Sigmoid colon (tissue), 6 donors: ENCODE measurements at regions not wholly inside any gene's neighbourhood (a gene's known extent, or its start where the extent isn't known, plus 50 kb on each side); places are given as distances from the start of the nearest gene placed in this dataset.

ENCODE experiments used
- DNase-seq: peaks from one replicate; pipeline ENCODE4 v3.0.0-alpha.2; 2019
- H3K27ac ChIP-seq, 4 donors: fragments of 200-600 bp; sonication (generic); one replicate each; pipeline ENCODE4 v1.5.1; 2016 to 2019; ENCODE audit warnings: mild to moderate bottlenecking in 1 of 4
- H3K27me3 ChIP-seq, 3 donors: fragments of 200-600 bp; sonication (generic); one replicate each; pipeline ENCODE4 v1.5.1; 2019; ENCODE audit warnings: mild to moderate bottlenecking in 1 of 3
- H3K36me3 ChIP-seq, 4 donors: fragments of 200-600 bp; sonication (generic); one replicate each; pipeline ENCODE4 v1.5.1; 2016 to 2019
- H3K4me1 ChIP-seq, 4 donors: fragments of 200-600 bp; sonication (generic); one replicate each; pipeline ENCODE4 v1.5.1; 2017 to 2019
- H3K4me3 ChIP-seq, 4 donors: fragments of 200-600 bp; sonication (generic); one replicate each; pipeline ENCODE4 v1.5.1; 2017 to 2019; ENCODE audit warnings: mild to moderate bottlenecking in 2 of 4, moderate library complexity in 1 of 4
- H3K9me3 ChIP-seq, 4 donors: fragments of 200-600 bp in 3 of 4; sonication (generic) in 3 of 4; one replicate each; pipeline versions ENCODE4 v1.5.1 to v1.6.1; 2013 to 2019
- EP300 ChIP-seq, 4 donors: sonication (generic); formaldehyde crosslinking; IDR thresholded peaks; one replicate each; pipeline ENCODE4 v1.6.1; 2017; ENCODE audit warnings: antibody characterized with exemption in 4 of 4
- POLR2A ChIP-seq, 2 donors: fragments of 450-650 bp; IDR thresholded peaks; one replicate each; pipeline ENCODE4 v1.6.1; 2016; ENCODE audit warnings: antibody characterized with exemption in 2 of 2, mild to moderate bottlenecking in 2 of 2, moderate library complexity in 2 of 2
- POLR2AphosphoS5 ChIP-seq, 4 donors: sonication (generic); formaldehyde crosslinking; IDR thresholded peaks; one replicate each; pipeline ENCODE4 v1.6.1; 2017; ENCODE audit warnings: antibody characterized with exemption in 4 of 4
- WGBS, 2 donors: extraction: QIAGEN DNeasy Blood & Tissue Kit; methylation state at CpG; one replicate each; pipeline ENCODE4 v1.1.7; 2013; 5-methylcytosine and 5-hydroxymethylcytosine counted together
- intact Hi-C: fragments of 100-400 bp; cut with DNase I; formaldehyde crosslinking; loops from one replicate; pipeline ENCODE4 v1.15.1; 2023
- TF ChIP-seq, protein P1 (sequence below), 4 experiments: fragments of 450-650 bp in 3 of 4; fragments of 200-600 bp in 1 of 4; IDR thresholded peaks; one replicate each; pipeline ENCODE4 v1.5.1; 2016 to 2019; ENCODE audit warnings: antibody characterized with exemption in 4 of 4, mild to moderate bottlenecking in 3 of 4, moderate library complexity in 2 of 4
- donor health status: healthy with polysubstance abuse.
- donor health status: healthy.

DNA sequence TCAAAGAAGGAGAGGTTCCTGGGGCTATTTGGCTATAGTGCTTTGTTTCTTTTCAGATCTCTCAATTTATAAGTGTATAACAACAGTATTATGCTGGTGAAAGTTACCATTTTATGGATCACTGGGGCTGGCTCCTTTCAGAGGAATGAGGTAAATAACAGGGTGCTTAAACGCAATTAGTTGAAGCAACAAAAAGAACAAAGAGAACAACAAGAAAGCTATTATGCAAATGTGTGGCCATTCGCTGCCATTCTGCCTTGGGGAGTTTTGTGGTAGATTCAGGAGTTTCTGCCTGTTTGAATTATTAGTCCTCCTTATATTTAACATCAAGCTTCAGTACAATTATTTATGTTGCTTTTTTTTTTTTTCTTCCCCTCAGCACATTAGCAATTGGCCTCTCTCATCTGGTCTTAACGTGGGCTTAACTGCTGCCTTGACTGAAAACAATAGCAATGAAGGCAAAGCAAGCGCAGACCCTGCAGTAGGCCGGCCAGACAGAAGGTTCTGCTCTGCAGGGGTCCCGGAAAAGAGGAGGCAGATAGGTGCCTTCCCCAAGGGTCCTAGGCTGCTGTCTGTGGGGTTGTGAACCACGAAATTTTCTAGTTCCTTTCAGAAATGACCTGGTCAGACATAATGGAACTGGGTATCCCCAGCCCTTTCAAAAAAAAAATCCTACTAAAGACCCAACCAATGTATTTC lies 339.9 kb upstream of the PODXL start:
- H3K4me3 ChIP-seq: no peak overlapping the region
- no peaks in the 10 kb centered on the region for H3K9me3 ChIP-seq
- H3K27ac ChIP-seq: peak overlapping the region in 1 of 4 donors; percentile 43
- H3K4me1 ChIP-seq: peaks cover 0 to 9% (median 2%) of the 10 kb centered on the region in 4 donors
- TF ChIP-seq, protein P1, sequence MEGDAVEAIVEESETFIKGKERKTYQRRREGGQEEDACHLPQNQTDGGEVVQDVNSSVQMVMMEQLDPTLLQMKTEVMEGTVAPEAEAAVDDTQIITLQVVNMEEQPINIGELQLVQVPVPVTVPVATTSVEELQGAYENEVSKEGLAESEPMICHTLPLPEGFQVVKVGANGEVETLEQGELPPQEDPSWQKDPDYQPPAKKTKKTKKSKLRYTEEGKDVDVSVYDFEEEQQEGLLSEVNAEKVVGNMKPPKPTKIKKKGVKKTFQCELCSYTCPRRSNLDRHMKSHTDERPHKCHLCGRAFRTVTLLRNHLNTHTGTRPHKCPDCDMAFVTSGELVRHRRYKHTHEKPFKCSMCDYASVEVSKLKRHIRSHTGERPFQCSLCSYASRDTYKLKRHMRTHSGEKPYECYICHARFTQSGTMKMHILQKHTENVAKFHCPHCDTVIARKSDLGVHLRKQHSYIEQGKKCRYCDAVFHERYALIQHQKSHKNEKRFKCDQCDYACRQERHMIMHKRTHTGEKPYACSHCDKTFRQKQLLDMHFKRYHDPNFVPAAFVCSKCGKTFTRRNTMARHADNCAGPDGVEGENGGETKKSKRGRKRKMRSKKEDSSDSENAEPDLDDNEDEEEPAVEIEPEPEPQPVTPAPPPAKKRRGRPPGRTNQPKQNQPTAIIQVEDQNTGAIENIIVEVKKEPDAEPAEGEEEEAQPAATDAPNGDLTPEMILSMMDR (IDR thresholded peaks at IDR 0.05): no peak
- TF ChIP-seq POLR2A (IDR thresholded peaks at IDR 0.05) (no peak), EP300 (IDR thresholded peaks at IDR 0.05) (no peak), POLR2AphosphoS5 (IDR thresholded peaks at IDR 0.05) (no peak)
- WGBS, 2 donors: 76 to 86% methylated on average over 7 of the region's 7 CpGs
- no peaks in the 10 kb centered on the region for H3K36me3 ChIP-seq
- DNase-seq: no peak
- no peaks in the 10 kb centered on the region for H3K27me3 ChIP-seq
- intact Hi-C loops: no loop called here

DNA sequence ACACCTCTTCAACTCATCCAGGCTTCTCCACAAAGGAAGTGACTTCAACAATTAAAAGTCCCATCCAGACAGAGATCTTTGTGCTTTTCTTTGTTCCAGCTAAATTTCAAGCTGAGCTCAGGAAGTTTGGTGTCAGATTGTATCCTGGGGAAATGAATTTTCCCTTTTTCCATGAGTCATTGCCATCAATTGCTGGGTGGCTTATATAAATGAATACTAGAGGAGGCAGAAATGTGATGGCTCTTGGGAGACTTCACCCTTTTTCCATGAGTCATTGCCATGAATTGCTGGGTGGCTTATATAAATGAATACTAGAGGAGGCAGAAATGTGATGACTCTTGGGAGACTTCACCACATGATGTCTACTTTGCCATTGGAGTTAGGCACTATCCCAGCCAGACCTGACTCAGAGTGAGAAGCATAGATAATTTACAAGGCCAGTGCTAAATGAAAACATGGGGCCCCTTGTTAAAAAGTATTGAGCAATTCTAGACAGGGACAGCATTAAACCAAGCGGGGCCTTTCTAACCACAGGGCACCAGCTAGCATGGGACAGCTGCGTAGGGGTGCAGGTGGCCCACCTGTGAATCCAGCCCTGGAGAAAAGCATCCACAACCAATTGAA lies 339.2 kb upstream of the PODXL start:
- TF ChIP-seq POLR2AphosphoS5 (IDR thresholded peaks at IDR 0.05): no peak
- TF ChIP-seq EP300 (IDR thresholded peaks at IDR 0.05): no peak
- TF ChIP-seq, protein P1 (IDR thresholded peaks at IDR 0.05): no peak
- no peak for TF ChIP-seq POLR2A (IDR thresholded peaks at IDR 0.05)
- DNase-seq: no peak
- Histone ChIP-seq H3K4me3 (no peak overlapping the region), H3K27me3 (no peaks in the 10 kb centered on the region), H3K9me3 (no peaks in the 10 kb centered on the region), H3K4me1 (peaks cover 0 to 9% (median 2%) of the 10 kb centered on the region in 4 donors), H3K36me3 (no peaks in the 10 kb centered on the region), H3K27ac (peak overlapping the region in 1 of 4 donors; percentile 43)
- intact Hi-C loops: no loop called here
- WGBS, 2 donors: 82 to 95% methylated on average over 2 of the region's 2 CpGs

DNA sequence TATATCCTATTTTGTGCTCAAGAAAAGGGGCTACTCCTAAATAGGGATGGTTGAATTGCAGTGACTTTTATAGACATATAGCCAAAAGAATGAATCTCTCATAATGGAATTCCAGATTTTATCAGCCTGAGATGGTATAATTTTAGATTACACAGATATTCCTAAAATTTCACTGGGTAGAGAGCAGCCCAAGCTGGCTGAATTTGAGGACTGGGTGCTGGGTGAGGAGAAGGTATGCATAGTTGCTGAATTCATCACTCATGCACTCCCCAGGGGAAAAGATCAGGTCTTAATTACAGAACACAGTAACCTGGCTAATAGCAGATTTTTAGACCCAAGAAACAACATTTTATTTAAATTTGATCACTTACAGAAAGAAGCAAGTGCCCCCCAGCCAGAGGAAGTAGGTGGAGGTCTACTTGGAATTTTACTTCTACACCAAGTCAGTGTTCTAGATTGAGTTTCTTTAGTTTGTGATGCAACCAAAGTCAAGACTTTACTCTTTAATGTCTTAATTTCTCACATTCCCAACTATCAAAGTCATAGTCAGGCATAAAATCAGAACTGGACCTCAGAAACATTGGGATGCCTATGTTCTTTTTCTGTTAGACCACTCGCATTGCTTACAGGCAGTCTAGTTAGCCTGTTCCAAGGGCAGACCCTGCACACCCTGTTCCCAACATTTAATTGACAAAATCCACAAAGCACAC lies 337.4 kb upstream of the PODXL start:
- Histone ChIP-seq H3K27me3 (no peaks in the 10 kb centered on the region), H3K4me1 (peaks cover 0 to 9% (median 2%) of the 10 kb centered on the region in 4 donors), H3K9me3 (no peaks in the 10 kb centered on the region), H3K4me3 (no peak overlapping the region), H3K36me3 (no peaks in the 10 kb centered on the region), H3K27ac (no peak overlapping the region)
- 94 to 96% methylated on average over 1 of the region's 1 CpG for WGBS, 2 donors
- TF ChIP-seq POLR2AphosphoS5 (IDR thresholded peaks at IDR 0.05) (no peak), POLR2A (IDR thresholded peaks at IDR 0.05) (no peak), EP300 (IDR thresholded peaks at IDR 0.05) (no peak)
- TF ChIP-seq, protein P1 (IDR thresholded peaks at IDR 0.05): no peak
- no peak for DNase-seq
- intact Hi-C loops: no loop called here

DNA sequence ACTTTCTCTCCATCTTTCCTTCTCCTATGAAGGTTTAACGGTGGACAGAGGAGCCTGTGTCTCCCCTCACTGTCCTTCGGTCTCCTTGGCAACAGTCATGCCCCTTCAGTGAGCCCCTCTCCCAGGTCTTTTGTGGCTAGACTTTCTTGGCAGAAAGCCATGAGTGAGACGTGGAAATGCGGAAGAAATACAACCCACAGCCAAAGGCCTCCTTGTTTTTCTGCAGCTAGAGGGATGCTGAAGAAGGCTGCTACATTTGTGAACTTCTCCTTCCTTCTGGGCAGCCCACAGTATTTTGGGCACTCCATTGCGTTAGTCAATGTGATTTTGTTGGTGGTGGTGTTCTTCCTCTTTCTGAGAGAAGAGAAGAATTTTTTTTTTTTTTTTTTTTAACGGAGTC lies 333.7 kb upstream of the PODXL start:
- intact Hi-C loops: no loop called here
- H3K36me3 ChIP-seq: no peaks in the 10 kb centered on the region
- TF ChIP-seq EP300 (IDR thresholded peaks at IDR 0.05) (no peak), POLR2AphosphoS5 (IDR thresholded peaks at IDR 0.05) (no peak), POLR2A (IDR thresholded peaks at IDR 0.05) (no peak)
- TF ChIP-seq, protein P1 (IDR thresholded peaks at IDR 0.05): no peak

More for the DNA sequence above, 333.7 kb upstream of the PODXL start:
- no peak for DNase-seq
- 37 to 79% methylated on average over 6 of the region's 6 CpGs for WGBS, 2 donors
- no peak overlapping the region for H3K4me3 ChIP-seq
- H3K27ac ChIP-seq: no peak overlapping the region
- peaks cover 0 to 5% (median 0%) of the 10 kb centered on the region in 4 donors for H3K9me3 ChIP-seq
- no peaks in the 10 kb centered on the region for H3K4me1 ChIP-seq
- no peaks in the 10 kb centered on the region for H3K27me3 ChIP-seq
